Left renal cortex interstitium (tissue), 4 donors: ENCODE measurements at regions not wholly inside any gene's neighbourhood (a gene's known extent, or its start where the extent isn't known, plus 50 kb on each side); places are given as distances from the start of the nearest gene placed in this dataset.
"Not testable (repeated sequence)": the region's sequence is repeated elsewhere in the genome, so short reads cannot be mapped to it uniquely, and the experiment has no call there.

Experiments used
- DNase-seq, 4 donors: peaks; one replicate each; pipeline ENCODE4 v3.0.0-alpha.2; 2013; ENCODE audit warnings: low read depth in 4 of 4, low spot score in 2 of 4, missing footprints in 1 of 4

DNA sequence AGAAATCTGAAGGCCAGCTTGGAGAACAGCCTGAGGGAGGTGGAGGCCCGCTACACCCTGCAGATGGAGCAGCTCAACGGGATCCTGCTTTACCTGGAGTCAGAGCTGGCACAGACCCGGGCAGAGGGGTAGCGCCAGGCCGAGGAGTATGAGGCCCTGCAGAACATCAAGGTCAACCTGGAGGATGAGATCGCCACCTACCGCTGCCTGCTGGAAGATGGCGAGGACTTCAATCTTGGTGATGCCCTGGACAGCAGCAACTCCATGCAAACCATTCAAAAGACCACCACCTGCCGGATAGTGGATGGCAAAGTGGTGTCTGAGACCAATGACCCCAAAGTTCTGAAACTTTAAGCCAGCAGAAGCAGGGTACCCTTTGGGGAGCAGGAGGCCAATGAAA is 318.4 kb downstream of the ZFHX3 start:
- not testable (repeated sequence) for DNase-seq

DNA sequence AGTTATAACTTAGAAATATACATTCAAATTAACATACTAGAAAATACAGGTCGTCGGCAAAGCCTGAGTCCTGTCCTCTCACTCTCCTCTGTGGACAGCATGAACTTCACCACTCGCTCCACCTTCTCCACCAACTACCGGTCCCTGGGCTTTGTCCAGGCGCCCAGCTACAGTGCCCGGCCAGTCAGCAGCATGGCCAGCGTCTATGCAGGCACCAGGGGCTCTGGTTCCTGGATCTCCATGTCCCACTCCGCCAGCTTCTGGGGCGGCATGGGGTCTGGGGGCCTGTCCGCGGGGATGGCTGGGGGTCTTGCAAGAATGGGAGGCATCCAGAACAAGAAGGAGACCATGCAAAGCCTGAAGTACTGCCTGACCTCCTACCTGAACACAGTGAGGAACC is 319.4 kb downstream of the ZFHX3 start:
- DNase-seq = no peak

DNA sequence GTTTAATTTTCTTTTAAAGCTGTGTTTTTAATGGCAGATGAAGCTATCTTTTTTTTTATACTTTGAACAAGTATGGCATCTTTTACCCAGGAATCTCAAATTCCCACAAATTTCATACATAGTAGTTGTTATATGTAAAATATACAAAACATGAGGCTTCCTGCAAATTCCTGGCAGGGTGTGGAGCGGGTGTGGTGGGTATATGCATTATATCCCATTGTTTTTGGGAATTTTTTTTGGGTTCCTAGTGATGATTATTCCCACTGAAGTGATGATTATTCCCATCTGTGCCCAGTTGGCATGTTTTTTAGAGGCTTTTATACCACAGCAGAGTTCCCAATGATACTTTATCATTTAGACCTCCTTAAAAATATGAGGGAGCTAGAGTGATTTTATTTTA is 320.4 kb downstream of the ZFHX3 start:
- no peak for DNase-seq

DNA sequence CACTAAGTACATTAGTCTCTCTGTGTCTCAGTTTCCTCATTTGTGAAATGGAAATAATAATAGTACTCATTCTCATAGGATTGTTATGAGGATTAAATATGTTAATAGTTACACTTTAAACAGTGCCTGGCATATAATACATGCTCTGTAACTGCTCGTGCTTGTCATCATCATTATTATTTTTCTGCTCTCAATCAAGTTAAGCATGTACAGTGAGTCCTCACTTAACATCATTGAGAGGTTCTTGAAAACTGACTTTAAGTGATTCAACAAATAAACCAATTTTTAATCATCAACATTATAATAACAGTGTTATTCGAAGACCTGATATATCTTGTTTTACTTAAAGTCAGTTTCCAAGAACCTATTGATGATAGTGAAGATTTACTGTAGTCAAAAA is 322.3 kb downstream of the ZFHX3 start:
- no peak for DNase-seq

DNA sequence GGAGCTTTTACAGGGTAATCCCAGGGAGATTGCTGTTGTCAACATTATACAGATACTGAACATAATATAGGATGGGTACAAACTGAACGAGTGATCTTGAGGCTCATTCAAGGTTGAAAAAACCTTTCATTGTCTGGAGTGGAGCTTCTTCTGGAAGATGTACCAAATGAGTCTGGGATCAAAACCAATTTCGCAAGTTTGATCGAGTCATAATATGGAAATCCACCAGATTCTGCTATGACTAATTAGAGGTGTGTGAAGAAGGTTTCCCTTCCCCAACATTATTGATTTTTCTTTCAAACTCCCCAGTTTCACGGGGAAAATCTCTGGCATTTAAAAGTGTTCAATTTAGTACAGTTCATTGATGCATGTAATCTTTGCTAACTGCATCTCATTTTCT is 324.1 kb downstream of the ZFHX3 start:
- no peak for DNase-seq

DNA sequence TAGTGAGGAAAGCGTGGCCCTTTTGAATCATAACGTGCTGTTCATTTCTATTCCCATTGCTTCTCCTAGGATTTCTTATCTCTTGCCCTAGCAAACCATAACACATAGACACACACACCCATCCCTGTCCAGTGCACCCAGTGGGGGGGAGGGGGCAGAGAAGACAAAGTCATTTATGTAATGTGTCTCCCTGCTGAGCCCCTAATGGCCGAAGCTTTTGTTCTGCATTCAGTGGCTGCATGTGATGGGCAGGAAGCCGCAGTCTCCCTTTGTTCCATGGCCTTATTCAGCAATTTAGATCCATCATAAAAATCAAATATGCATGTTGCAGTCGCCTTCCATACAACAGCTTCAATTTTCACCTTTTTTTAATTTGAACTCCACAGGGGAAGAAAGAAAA is 325.4 kb downstream of the ZFHX3 start:
- DNase-seq = no peak

DNA sequence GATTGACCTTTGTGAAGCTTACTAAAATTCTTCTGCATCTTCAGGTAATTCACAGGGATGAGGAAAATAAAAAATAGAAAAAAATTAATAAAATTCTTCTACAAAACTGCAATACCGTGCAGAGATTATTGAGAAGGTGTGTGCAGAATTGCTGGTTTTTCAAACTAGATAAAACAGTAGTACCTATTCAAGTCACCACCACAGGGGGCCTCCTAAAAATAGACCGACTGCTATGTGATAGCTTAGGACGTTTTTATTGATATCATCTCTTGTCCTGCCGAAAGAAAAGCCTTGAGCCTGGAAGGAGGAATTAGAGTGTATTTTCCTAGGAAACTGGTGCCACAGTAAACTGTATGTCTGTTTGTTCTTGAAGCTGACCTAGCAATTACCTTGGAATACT is 325.9 kb downstream of the ZFHX3 start:
- DNase-seq = no peak

DNA sequence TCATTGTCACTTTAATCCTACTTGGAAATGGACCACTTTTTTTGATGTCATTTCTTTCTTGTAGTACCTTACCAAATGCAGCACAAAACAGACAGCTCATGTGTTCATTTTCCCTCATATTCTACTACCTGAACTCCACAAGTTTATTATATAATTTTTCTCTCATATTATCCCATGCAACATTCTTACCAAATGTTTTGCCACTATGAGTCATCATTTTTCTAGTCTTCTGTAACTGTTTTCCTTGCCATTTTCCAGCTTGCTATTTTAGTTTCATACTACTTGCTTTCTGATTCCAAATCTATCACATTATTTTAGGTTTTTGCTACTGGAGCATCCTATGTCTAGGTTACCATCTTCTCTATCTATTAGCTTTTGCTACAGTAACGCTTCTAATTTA is 332.7 kb downstream of the ZFHX3 start:
- DNase-seq = no peak

DNA sequence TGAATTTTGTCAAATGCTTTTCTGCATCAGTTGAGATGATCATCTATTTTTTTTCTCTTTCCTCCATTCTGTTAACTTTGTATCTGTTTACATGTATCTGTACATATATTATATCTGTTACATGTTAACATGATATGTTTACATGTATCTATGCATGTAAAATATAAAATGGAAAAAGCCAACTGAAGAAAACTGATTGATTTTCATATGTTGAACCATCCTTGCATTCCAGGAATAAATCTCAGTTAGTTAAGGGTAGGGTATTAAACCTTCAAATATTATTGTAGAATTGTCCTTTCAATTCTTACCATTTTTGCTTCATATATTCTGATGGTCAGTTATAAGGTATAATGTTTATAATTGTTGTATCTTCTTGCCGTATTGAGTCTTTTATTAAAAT is 336.1 kb downstream of the ZFHX3 start:
- no peak for DNase-seq

DNA sequence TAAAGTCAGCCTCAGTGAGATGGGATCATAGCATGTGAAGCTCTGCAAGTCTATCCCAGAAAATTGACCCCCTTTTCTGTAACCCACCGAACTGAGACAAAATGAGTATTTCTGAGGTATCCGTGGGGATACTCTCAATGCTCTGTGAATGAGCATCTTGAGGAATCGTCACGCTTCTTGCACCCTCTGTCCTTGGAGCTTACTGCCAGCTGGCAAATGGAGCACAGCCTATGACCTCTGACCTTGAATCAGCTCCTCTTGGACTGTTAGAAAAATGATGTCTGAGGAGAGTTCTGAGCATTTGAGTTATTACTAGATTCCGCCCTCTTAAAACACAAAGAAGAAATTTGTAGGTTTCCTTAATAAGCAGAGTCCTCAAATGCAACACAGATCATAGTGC is 342.1 kb downstream of the ZFHX3 start:
- no peak for DNase-seq

DNA sequence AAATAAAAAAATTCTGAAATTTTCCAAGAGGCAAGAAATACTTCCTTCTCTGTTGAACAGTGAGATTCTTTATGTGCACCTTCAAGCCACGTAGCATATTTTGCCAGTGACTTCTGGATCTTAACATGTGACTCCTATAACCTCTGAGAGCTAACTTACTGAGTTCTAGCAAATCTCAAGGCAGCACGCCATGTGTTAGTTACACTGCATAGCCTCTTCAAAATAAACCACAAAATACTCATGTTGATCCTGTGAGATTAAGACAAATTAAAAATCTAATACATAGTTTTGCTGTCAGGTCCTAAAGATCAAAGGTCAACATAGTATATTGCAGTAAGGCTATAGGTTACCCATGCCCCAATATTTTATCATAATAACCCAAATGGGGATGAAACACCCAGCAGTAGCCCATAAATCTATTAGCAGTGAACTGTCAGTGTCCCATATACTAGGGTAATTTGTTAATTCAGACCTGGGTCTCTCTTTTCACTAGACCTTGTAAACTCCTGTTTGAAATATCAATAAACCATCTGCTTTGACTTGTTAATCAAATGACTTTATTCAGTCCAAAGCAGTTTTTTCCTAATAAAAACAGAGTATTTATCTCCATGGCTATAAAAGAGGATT is 343.1 kb downstream of the ZFHX3 start:
- DNase-seq = no peak

DNA sequence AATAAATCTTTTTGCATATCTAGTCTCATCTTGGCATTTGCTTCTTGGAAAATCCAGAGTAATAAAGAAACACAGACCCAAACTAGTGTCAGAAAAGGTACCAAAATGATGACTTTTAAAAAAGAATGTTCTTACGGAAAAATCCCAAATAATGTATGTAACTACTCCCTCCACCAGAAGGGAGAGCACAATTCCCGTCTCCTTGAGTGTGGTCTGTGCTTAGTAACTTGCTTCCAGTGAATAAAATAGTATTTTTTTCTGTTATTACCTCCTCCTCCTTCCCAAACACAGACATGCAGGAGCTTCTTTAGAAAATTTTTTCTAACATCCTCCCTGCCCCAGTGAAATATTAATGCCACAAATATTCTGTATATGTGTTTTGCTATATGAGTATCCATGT is 358.1 kb downstream of the ZFHX3 start:
- DNase-seq = no peak

DNA sequence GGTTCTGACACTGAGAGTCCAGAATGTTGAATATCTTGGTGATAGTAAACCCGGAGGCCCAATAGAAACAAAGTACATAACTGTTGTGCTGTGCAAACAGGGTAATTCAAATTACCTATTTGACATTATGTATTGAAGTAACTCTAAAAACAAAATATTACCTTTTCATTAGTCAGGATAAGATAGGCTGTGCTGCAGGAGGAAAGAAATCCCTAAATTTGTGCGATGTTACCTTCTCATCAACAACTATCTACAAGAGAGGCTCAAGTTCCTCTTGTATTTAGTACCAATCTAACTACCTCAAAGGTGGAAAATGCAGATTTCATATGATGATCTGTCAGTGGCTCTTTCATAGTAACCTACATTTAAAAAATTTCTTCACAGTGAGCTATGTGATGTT is 367.2 kb downstream of the ZFHX3 start:
- DNase-seq = no peak

DNA sequence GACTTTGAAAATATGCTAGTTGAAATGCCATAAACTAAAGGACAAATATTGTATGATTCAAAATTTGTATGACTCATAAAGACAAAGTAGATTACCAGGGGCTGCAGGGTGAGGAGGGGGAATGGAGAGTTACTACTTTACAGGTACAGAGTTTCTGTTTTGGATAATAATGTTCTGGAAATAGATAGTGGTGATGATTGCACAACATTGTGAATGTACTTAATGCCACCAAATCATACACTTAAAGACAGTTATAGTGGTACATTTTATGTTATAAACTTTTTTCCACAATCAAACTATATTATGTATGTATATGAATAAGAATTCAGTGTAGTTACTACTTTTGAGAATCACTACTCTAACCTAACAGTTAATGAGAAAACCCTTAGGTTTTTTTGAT is 368.1 kb downstream of the ZFHX3 start:
- DNase-seq = no peak

DNA sequence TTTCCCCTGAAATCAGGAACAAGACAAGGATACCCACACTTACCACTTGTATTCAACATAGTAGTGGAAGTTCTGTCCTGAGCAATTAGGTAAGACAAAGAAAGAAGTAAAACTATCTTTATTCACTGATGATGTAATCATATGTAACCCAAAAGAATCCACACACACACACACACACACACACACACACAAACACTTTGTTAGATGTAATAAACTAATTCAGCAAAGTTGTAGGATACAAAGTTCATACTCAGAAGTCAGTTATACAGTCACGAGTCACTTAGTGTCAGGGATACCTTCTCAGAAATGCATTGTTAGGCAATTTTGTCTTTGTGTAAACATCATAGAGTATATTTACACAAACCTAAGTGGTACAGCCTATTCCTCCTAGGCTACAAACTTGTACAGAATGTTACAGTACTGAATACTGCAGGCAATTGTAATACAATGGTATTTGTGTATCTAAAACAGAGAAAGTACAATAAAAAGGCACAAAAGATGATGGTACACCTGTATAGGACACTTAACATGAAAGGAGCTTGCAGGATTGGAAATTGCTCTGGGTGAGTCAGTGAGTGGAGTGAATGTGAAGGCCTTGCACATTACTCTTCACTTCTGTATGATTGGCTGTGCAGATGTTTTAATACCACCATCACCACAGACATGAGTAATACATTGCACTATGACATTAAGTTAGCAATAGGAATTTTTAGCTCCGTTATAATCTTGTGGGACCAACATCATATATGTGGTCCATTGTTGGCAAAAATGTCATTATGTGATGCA is 370.1 kb downstream of the ZFHX3 start:
- no peak for DNase-seq

DNA sequence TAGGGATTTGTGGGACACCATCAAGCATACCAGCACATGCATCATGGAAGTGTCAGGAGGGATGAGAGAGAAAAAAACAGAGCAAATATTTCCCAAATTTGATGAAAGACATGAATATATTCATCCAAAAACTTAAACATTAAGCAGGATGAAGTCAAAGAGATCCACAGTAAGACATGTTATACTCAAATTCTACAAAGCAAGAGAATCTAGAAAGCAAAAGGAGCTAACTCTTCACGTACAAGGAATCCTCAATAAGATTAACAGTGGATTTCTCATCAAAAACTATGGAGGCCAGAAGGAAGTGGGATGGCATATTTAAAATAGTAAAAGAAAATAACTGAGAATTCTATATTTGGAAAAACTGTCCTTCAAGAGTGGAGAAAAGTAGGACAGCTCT is 374.8 kb downstream of the ZFHX3 start:
- DNase-seq = no peak

DNA sequence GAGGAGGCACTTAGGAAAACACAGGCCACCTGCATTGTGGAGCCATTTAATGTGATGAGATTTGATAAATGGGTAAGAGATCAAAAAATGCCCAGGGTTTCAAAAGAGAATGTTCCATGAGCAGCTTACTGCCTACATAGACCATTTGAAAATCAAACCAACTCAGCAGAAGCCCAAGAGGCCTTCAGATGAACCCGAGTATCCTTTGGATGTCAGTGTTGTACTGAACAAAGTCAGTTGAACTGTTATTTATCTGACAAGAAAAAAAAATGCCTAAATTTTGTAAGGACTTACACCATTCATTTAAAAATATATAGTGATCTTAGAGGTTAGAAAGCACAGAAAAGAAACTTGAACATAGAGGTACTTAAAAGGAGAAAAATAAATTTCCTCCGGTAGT is 381.7 kb downstream of the ZFHX3 start:
- DNase-seq = no peak

DNA sequence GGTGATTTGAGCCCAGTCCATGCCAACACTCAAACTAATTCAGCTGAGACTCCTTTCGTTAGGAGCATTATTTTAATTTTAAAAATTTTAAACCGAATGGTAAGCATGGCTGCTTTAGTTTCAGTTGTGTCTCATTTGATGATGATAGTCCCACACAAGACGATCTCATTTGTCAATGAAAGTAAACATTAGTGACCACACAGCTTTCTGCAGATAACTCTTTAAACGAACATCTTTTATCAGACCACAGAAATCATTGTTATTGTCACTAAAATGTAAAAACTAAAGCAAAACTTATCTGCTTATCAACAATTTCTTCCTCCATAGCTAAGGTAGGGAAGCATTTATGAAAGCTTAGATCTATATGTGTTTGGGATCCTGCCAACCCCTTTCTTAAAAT is 382.2 kb downstream of the ZFHX3 start:
- no peak for DNase-seq

DNA sequence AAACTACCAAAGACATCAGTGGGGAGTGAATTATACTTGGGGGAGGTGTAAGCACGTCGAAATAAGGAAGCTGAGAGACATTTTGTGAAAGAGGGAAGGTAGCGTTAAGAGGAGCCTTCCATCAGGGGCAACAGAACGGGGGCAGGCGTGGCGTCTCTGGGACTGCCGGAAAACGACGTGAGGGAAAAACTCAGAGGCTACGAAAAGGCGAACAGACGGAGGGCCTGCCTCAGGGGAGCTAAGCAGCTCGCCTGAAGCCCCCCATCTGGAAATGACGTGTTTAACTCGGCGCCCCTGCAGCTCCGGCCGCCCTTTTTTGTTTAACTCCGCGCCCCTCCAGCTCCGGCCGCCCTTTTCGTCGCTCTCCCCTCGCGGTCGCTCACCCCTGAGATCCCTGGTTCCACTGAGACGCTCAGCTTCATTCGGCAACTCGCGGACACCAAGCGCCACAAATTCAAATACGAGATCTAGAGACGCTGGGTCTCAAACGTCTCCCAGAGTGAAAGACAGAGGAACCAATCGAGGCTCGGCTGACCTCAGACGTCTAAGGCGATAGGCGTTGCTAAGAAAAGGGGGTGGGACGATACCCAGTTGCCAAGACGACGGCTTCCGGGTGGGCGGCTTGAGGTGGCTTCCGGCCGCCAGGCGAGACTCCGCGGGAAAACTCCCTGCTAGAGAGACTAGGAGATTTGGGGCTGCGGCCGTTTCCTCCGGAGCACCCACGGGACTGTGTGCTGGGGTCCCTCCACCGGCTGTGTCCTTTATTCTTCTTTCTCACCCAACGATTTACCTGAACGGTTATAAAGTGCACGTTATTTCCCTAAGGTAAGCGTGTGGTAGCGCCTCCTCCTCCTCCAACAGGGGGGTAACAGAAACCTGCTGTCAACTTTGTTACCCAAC is 383.2 kb downstream of the ZFHX3 start:
- DNase-seq = peak; percentile 96 to 99 (median 97)

DNA sequence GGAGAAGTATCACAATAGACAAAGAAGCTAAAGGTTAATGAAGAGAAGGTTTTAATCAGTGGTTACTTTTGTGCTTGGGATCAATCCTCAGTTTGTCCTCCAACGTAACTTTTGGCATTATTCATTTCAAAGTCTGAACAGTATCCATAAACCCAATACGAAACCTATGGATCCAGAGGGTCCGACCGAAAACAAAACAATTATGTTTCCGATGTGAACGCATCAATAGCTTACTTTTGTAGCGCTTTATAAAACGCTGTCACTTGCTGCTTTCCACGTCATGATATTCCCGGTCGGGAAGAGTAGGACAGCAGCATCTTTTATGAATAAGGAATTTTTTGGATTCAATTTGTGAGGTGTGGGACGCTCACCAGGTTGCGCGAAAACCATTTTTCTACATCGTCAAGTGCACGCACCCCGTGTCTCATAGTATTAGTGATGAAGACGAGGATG is 383.8 kb downstream of the ZFHX3 start:
- peak in 3 of 4 donors; percentile 11 to 25 (median 21) for DNase-seq

DNA sequence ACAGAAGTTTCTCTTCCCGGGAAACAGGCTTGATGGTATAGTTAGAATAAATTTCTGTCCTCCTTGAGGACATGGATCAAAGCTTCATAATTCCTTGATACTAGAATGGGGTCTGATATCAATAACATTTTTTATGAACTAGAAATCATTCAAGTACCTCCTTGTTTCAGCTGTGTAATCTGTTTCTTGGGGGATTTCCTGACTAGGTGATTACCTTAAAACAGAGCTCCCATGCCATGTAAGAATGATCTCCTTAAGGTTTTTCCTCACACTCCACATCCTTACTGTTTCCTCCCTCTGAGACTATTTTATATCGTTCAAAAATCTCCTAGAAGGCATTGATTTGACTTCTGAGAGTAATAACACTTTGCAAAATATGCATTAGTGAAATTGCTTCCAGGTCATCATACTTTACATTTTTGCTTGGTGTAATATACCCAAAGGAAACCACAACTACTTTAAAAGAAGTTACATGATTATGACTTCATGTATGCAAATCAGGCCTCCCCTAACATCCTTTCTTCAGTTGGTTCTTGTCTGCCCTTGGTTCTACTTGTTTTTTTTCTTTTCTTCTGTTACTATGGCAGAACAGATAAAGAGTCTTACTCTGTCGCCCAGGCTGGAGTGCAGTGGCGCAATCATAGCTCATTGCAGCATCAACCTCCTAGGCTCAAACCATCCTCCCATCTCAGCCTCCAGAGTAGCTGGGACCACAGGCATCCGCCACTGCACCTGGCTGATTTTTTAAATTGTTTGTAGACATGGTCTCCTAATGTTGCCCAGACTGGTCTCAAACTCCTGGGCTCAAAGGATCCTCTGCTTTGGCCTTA is 388.8 kb downstream of the ZFHX3 start:
- DNase-seq = no peak
